ENCODE measurements at regions not wholly inside any gene's neighbourhood (a gene's known extent, or its start where the extent isn't known, plus 50 kb on each side); places are given as distances from the start of the nearest gene placed in this dataset.

DNA sequence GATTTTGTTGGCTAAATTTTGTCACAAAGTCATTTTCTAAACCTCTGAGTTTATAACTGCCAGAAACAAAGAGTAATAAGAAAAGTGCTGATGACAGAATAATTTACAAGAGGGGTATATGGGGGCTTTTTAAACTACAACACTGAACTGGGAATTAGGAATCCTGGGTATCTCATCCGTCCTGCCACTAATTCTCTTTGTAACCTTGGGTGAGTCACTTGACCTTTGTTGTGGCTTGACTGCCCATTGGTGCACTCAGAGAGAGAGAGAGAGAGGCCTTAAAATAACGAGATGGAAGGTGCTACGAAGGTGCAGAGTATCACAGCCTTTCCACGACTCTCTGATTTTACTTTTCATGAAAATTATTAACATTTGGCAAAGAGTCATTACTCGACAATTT lies 130.3 kb upstream of the CNTLN start:
- no peak for DNase-seq
- no peak for ATAC-seq
- Histone ChIP-seq H3K27me3 (no peaks in the 10 kb centered on the region), H3K4me3 (no peak overlapping the region), H3K27ac (peak overlapping the region in 1 of 12 donors; percentile 37), H3K4me1 (peaks cover 0 to 3% (median 0%) of the 10 kb centered on the region in 12 donors), H3K36me3 (no peaks in the 10 kb centered on the region), H3K9me3 (no peaks in the 10 kb centered on the region)
- intact Hi-C loops (cut with DNase I), result no loop called here
- TF ChIP-seq, protein P1, sequence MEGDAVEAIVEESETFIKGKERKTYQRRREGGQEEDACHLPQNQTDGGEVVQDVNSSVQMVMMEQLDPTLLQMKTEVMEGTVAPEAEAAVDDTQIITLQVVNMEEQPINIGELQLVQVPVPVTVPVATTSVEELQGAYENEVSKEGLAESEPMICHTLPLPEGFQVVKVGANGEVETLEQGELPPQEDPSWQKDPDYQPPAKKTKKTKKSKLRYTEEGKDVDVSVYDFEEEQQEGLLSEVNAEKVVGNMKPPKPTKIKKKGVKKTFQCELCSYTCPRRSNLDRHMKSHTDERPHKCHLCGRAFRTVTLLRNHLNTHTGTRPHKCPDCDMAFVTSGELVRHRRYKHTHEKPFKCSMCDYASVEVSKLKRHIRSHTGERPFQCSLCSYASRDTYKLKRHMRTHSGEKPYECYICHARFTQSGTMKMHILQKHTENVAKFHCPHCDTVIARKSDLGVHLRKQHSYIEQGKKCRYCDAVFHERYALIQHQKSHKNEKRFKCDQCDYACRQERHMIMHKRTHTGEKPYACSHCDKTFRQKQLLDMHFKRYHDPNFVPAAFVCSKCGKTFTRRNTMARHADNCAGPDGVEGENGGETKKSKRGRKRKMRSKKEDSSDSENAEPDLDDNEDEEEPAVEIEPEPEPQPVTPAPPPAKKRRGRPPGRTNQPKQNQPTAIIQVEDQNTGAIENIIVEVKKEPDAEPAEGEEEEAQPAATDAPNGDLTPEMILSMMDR (IDR thresholded peaks at IDR 0.05), result no peak
- TF ChIP-seq POLR2A (IDR thresholded peaks at IDR 0.05), result no peak
- 58 to 67% (median 63%) methylated on average over 5 of the region's 5 CpGs for WGBS, 4 donors

DNA sequence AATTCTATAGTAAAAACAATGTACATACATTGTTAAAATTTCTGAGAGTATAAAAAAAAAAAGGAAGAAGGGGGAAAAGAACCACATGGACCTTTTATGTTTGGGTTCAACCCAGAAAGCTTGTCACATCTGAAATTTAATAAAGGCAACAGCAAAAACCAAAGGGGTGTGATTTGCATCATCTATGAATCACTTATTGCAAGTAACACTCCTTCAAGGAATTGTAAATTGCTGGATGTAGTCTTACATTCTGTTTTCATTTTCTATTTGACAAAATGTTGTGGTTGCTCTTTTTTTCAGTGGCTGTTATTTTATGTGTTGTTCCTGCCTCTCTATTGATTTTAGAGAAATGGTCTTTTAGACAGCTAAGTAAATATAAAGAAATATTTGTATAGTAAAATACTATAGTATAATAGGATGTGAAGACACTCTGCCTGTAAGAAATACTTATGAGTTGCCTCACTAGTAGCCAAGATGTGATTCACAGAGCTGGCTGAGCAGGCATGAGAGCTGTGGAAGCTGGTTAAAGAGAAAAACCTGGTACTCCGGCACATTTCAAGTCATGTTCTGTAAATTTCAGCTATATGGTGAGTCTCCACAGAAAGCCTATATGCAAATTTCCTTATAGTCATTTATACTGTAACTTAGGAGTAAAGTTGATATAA lies 131.1 kb upstream of the CNTLN start:
- Histone ChIP-seq H3K36me3 (no peaks in the 10 kb centered on the region), H3K27ac (no peak overlapping the region), H3K4me3 (no peak overlapping the region), H3K4me1 (peaks cover 0 to 3% (median 0%) of the 10 kb centered on the region in 12 donors), H3K9me3 (peaks cover 0 to 2% (median 0%) of the 10 kb centered on the region in 12 donors), H3K27me3 (no peaks in the 10 kb centered on the region)
- no peak for DNase-seq
- intact Hi-C loops (cut with DNase I), result no loop called here
- WGBS, 4 donors, result 91 to 96% (median 95%) methylated on average over 1 of the region's 1 CpG
- no peak for TF ChIP-seq POLR2A (IDR thresholded peaks at IDR 0.05)
- TF ChIP-seq, protein P1 (IDR thresholded peaks at IDR 0.05), result no peak
- no peak for ATAC-seq

DNA sequence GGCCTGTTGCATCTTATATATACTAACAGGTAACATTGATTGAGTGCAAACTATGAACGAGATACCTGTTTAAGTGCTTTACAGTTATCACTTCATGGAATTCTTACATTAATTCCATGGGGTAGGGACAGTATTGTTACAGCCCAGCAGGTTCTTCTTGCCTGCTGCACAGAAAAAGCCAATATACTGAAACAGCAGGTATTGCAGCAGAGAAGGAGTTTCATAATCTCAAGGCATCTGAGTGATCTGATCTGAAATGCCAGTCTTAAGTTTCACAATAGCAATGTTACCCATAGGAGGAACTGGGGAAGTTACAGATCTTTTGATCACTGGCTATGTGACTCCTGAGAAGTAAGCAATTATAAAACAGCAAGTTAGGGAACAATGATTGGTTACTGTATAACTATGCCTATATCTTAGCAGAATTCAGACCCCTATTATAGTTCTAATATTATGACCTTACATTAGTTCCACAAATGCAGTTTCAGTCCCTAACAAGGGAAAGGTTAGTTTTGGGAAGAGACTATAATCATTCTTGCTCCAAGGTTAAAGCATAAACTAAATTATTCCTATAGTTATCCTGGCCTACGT lies 126.5 kb upstream of the BNC2 start:
- Histone ChIP-seq H3K4me3 (no peak overlapping the region), H3K9me3 (peaks cover 0 to 42% (median 23%) of the 10 kb centered on the region in 12 donors), H3K4me1 (no peaks in the 10 kb centered on the region), H3K36me3 (no peaks in the 10 kb centered on the region), H3K27ac (no peak overlapping the region), H3K27me3 (no peaks in the 10 kb centered on the region)
- ATAC-seq, result no peak
- TF ChIP-seq POLR2A (IDR thresholded peaks at IDR 0.05), result no peak
- TF ChIP-seq, protein P1 (IDR thresholded peaks at IDR 0.05), result no peak
- intact Hi-C loops (cut with DNase I), result no loop called here
- DNase-seq, result no peak
- 80 to 90% (median 85%) methylated on average over 2 of the region's 2 CpGs for WGBS, 4 donors

DNA sequence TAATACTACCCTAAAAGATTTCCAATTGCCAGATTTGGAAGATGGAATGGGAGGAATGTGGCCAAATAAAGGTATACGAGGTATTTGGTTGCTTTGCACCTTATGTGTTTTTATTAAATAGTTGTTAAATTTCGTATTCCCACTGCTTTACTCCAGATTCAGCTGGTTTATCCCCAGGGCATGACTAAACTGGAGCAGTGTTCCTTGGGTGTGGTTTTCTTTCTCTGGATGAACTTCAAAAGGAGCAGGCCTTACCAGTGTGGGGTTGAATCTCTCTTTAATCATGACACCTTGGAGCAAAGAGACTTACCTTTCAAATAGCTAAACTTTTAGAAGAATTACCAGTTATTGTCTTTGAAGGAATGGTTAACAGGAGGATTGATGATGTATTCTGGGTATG lies 121.7 kb upstream of the BNC2 start:
- 56 to 69% (median 66%) methylated on average over 2 of the region's 2 CpGs for WGBS, 4 donors
- intact Hi-C loops (cut with DNase I), result no loop called here
- TF ChIP-seq POLR2A (IDR thresholded peaks at IDR 0.05), result no peak
- TF ChIP-seq, protein P1 (IDR thresholded peaks at IDR 0.05), result no peak

More for the DNA sequence above, 121.7 kb upstream of the BNC2 start:
- ATAC-seq, result no peak
- H3K36me3 ChIP-seq, result no peaks in the 10 kb centered on the region
- H3K27ac ChIP-seq, result no peak overlapping the region
- H3K27me3 ChIP-seq, result no peaks in the 10 kb centered on the region
- no peak for DNase-seq
- H3K4me1 ChIP-seq, result no peaks in the 10 kb centered on the region
- H3K4me3 ChIP-seq, result no peak overlapping the region
- peaks cover 0 to 26% (median 14%) of the 10 kb centered on the region in 12 donors for H3K9me3 ChIP-seq

Measured in heart left ventricle (tissue), 16 donors.